HG02870 (cell line): ENCODE measurements at regions not wholly inside any gene's neighbourhood (a gene's known extent, or its start where the extent isn't known, plus 50 kb on each side); places are given as distances from the start of the nearest gene placed in this dataset.
"Not testable (repeated sequence)": the region's sequence is repeated elsewhere in the genome, so short reads cannot be mapped to it uniquely, and the experiment has no call there.

Source experiments
- ATAC-seq: cut with Tn5 transposase; IDR thresholded peaks from one replicate; pipeline ENCODE4 v1.9.1; 2021; ENCODE audit warnings: mild to moderate bottlenecking, moderate library complexity; ENCODE audit not compliant: unreplicated experiment

DNA sequence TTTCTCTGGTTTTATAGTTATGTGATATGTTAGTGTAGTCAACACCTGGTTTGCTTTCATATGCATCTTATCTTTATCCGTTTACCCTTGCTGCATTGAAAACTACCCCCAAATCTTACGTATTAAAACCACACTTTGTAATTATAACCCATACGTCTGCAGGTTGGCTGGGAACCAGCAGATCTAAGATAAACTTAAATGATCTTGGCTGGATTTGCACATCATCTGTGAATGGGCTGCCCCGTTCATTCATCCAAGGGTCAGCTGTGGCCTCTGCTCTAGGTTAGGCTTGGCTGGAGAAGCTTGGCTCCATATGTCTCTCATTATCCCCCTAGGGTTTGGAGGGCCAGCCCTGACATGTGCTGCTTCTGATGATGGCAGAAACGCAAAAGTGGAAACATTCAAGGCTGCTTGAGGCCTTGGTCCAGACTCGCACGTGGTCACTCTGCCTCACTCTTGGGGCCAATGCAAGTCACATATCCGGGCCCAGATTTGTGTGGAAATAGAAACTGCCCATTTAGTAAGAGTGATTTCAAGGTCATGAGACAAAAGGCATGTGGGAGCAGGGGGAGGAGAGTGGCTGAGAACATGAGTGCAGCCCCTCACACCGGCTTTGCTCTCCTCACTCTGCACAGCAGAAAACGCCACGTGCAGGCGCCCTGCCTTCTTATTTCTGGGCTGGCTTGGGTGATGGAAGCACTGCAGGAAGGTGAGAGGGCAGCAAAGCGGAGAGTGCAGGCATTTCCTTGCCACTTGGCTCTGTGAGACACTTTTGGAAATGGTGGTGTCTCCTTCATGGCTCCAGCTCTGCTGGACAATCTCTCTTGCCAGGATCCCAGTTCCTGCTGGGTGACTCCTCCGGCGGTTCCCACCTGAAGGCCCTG is 553.8 kb downstream of the GLRX3 start:
- no peak for ATAC-seq

DNA sequence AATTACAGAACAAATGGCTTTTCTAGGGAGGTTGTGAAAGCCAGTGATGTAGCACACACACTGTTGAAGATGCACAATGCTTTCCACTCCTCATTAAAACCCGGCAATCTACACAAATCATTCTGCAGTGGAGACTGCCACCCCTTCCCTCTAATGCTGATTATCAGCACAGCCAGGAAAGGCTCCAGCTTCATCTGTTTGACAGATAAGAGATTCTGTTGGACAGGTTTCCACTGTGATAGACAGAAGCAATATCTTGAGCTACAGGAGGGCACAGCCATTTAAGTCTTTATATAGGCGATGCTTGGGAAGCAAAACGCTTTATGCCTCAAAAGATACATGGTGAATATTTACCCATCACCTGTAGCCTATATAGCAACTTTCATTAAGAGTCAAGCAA is 555.6 kb downstream of the GLRX3 start:
- ATAC-seq = no peak

- no peak for ATAC-seq
Observed at GRCh38 chr10:130696870-130697269, 560.7 kb downstream of the GLRX3 start.

DNA sequence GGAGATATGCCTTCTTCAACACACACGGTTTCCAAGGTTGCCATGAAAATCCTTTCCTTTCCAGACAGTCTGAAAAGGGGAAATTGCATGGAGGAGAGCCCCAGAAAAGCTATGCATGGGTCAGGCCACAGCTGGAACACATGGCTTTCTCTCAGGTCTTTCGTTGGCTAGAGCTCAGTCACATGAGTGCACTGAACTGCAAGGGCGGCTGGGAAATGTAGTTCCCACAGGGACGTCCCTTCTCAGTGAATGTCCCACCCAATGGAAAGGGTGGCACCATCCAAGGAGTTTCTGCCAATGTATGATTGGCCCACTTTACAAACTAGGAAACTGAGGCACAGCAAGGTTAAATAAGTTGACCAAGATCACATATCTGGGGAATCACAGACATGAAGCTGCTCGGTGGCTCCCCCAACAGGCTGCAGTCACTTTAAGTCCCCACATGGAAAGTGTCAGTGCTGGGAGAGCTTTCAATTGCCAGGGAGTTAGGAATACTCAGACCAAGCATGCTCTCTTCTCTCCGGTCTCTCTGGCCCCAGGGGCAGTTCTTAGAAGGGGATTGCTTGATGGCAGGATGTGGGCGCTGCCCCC is 571.3 kb downstream of the GLRX3 start:
- ATAC-seq = no peak

DNA sequence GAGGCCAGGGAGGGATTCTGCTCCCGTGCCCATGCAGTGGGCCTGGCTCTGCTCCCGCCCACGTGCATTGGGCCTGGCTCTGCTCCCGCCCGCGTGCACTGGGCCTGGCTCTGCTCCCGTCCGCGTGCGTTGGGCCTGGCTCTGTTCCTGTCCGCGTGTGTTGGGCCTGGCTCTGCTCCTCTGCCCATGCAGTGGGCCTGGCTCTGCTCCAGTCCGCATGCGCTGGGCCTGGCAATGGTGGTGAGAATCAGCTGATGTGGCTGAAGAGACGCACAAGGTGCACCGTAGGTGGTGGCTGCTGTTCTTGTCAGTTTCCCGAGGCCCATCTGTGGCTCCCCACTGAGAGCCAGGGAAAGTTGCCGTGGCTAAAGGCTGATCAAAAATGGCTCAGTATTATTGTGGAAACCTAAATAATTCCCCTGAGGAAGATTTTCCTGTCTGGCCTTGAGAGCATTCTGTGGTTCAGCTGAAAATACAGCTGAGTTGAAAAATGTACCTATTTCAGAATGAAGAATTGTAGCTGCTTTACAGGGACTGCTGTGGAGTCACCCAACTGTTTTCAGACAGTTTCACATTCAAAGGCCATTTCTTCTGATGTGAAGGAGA is 572.4 kb downstream of the GLRX3 start:
- ATAC-seq = no peak

DNA sequence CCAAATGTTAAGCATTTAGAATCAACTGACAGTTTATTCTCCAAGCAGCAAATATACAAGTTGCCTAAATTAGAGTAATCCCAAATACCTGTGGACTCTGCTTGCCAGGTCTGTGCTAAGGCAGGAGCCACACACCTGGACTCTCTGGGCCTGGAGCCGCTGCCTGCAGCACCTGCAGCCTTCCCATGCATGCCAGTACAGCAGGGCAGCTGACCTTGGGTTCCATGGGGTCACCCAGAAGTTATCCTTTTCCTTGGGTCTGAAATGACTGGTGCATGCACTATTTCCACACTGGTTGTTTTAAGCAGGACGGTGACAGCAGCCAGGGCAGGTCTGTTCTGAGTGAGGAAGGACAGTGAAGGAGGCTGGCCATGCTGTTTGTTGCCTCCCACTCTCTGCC is 573.2 kb downstream of the GLRX3 start:
- ATAC-seq = no peak

- no peak for ATAC-seq
Observed at GRCh38 chr10:130711072-130711471, 574.9 kb downstream of the GLRX3 start.

- no peak for ATAC-seq
Observed at GRCh38 chr10:130713135-130713534, 576.9 kb downstream of the GLRX3 start.

- ATAC-seq = no peak
Observed at GRCh38 chr10:130713731-130714130, 577.5 kb downstream of the GLRX3 start.

- no peak for ATAC-seq
Observed at GRCh38 chr10:130714742-130715467, 578.7 kb downstream of the GLRX3 start.

- ATAC-seq = no peak
Observed at GRCh38 chr10:130715686-130716670, 579.8 kb downstream of the GLRX3 start.

DNA sequence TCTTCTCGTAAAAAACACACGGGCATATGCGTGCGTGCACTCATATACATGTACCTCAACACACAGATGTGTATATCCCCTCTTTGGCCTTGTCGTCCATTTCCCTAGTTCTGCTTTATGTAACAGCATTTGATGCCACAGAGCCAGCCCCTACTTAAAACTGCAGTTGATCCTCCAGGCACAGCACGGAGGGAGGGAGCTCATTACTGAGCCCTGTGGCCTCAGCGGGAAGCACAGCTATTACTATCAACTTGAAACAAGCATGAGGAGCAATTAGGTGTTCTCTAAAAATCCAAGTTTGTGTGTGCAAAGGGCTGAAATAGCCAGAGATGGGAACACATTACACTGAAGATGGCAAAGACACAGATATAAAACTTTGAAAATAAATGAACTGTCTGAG is 580.9 kb downstream of the GLRX3 start:
- no peak for ATAC-seq

GRCh38 chr10:130718744-130719447 is 582.7 kb downstream of the GLRX3 start:
- not testable (repeated sequence) for ATAC-seq

GRCh38 chr10:130719448-130719752 is 583.2 kb downstream of the GLRX3 start:
- no peak for ATAC-seq

DNA sequence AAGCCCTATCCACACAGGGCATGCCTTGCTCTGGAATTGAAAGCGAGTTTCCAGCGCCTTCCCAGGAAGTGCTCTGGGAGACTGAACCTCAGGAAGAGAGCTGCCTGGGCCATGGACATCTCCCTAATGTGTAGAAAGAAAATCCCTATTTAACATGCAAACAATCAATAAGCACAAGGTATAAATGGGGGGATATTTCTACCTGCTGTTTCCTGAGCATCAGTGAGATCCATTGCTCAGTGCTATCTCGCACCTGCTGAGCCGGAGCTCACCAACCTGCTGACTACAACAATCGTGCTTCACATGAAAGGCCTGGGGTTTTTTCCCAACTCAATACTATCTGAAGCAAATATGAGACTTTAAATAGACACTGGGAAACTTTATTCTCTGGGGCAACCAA is 584.0 kb downstream of the GLRX3 start:
- no peak for ATAC-seq

DNA sequence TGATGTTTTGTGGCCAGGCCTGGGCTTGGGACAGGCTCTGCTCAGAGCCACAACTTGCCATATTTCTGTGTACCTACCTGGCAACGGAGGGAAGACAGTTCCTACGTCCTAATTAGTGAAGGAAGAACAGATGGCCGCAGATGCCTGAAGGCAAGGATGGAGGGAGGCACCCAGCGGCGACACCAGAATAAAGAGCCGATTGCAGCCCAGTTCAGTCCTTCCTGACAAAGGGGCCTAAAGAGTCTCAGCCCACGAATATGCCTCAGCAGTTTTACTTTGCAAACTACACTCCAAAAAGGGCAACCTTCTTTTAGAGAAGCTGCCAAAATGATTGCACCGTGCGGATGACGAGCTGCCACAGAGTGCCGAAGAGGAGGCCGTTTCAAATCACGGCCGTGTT is 585.8 kb downstream of the GLRX3 start:
- ATAC-seq = no peak

- ATAC-seq = no peak
Observed at GRCh38 chr10:130723704-130724103, 587.5 kb downstream of the GLRX3 start.

DNA sequence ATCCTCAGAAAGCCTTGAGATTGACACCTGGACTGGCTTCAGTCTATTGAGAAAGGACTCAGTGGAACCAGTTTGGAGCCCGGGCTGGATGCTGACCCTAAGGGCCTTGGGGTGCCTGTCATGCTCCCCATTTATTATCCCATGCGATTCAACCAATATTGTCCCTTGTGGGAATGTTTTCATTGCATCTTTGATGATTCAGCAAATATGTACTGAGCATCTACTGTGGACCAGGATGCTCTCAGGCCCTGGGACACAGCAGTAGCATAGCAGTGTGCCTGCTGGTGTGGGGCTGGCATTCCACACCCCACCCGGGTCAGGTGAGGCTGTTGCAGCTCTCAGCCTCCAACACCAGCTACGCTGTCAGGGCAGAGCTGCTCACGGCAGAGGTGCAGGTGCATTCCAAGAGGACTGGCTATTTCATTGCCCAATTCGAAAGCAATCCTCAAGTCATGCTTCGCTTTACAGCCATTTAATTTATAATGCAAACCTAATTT is 586.0 kb downstream of the TCERG1L start:
- ATAC-seq = no peak

- no peak for ATAC-seq
Observed at GRCh38 chr10:130726996-130727725, 584.4 kb downstream of the TCERG1L start.
